Left lobe of liver (tissue), 2 donors: ENCODE measurements at regions not wholly inside any gene's neighbourhood (a gene's known extent, or its start where the extent isn't known, plus 50 kb on each side); places are given as distances from the start of the nearest gene placed in this dataset.

Experiments used
- ATAC-seq: fragments of 200-7000 bp; cut with Tn5 transposase; one replicate; pipeline ENCODE4 v1.9.1; 2020; ENCODE audit warnings: mild to moderate bottlenecking, moderate library complexity
- DNase-seq: peaks from one replicate; pipeline ENCODE4 v3.0.0-alpha.2; 2020; ENCODE audit warnings: low spot score
- donor health status: DM: no; HTN: no; CAD: no; lungs with moderate emphysema.
- donor health status: DM: no; HTN: yes; CAD: no.

DNA sequence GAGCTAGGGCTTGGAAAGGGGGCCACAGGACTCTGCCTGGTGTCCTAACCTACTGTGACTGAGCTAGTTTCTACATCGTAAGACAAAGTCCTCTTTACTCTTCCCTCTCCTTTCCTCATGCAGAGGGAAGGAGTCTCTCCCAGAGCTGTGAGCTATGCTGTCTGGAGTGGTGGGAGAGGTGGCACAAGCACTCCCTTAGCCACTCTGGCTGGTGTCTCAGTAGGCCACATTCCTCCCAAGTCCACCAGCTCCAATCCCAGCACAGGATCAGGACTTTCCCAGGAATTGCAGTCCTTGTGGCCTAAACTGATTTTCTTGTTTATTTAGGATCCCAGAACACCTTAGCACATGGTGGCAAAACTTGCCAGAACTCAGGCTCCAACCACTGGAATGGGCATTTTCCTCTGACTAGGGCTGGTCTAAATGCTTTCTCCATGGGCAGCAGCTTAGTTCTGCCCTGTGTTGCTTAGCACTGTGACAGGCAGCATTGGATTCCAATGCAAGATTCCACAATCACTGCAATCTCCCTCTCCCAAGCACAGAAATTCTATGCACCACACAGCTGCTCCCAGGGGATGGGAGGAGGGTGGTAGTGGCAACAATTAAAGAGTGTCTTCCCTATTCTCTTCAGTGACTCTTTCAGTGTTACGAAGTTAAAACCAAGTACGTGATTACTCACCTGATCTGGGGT lies 733.3 kb downstream of the HACE1 start:
- ATAC-seq (no peak), DNase-seq (no peak)

DNA sequence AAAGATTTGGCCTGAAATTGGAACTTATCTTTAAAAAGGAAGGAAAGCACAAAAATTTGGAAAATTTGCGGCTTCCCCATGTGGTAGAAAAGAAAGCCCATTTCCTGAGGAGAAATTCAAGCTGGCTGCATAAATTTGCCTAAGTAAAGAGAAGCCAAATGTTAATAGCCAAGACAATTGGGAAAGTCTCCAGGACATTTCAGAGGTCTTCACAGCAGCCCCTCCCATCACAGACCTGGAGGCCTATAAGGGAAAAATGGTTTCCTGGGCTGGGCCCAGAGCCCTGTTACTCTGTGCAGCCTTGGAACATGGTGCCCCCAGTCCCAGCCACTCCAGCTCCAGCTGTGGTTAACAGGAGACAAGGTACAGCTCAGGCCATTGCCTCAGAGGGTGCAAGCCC lies 736.5 kb downstream of the HACE1 start:
- no peak for ATAC-seq
- DNase-seq: no peak

DNA sequence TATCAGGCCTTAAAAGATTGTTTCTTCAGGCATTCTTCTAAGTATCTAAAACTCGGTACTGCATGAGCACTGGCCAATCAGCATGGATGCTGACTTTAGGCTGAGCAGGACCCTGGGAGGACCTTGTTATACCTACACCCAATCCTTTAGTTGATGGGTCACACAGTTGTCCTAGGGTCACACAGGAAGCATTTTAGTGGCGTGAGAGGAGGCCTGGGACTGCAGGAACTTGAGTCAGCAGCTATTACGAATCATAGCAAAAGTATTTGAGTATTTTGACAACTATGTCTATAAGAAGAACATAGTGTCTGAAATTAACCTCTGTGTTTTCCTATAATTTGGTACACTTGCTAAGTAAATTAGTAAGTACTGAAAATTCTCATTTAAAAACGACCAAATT lies 741.4 kb downstream of the HACE1 start:
- DNase-seq: no peak
- no peak for ATAC-seq

DNA sequence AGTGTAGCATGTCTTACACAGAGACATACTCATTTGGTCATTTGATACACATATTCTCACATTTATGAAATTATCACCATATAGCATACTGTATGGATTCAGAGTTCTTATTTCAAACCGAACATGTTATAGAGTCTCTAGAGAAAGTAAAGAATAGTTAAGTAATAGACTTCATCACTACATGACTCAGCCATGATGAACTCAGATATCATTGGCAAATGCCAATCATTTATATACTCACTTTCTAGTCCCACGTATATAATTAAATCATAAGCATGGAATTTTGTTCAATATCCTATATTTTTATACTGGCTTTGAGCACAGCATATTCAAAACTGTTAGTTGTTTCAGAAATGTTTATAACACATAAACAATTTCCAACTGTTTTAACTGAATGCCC lies 749.9 kb downstream of the HACE1 start:
- DNase-seq (no peak), ATAC-seq (no peak)

DNA sequence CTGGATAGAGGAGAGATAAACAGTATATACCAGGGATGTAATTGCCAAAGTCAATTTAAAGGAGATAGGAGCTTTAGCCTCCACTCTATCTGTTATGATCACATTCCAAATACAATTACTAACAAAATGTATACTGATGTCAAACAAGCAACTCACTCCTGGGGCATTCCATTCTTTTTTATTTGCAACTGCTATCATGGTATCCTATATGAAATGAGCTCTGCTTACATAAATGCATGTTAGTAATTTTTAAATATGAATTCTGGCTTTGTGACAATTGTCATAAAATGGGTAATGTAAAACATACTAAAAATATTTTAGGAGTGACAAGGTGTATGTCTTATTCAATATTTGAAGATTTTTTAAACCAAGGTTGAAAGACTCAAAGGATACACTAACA lies 751.1 kb downstream of the HACE1 start:
- DNase-seq (no peak), ATAC-seq (no peak)

DNA sequence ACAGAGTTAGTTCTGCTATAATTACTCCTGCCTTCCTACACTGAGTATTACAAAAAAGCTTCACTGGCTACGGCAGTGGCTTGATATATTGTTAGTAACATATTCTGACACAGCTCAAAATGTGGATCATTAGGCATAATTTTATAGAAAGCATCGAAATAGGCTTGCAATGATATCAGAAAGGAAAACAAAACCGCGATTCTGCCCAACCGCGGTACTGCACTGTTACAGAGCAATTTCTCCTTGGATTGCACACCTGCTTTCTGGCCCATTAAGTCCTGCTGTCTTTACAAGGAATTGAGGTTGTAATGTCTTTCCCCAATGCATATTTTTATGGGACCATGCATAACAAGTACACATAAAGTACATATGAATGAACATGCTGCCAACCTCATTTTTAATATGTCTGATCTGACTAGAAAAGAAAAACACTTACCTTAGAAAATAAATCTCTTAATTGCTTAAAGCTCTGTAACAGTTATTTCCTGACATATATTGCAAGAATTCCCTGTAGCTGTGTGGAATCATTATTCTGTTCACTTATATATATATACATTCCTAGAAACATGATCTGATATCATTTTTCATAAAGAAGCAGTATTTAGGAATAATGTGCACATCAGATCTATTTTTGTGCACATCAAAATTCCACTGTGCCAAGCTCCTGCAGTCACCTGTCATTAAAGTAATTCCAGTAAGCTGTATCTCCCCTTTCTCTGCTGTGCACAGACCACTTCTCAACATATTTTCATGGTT lies 763.9 kb downstream of the HACE1 start:
- no peak for ATAC-seq

DNA sequence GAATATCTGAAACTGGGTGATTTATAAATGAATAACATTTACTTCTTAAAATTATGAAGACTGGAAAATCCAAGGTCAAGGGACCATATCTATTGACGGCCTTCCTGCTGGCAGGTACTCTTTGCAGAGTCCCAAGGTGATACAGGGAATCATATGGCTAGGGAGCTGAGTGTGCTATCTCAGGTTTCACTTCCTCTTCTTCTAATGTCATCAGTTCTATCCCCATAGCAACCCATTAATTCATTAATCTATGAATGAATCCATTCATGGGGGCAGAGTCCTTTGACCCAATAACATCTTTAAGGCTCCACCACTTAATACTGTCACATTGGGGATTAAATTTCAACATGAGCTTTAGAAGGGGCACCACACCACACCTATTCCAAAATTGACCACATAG lies 772.0 kb downstream of the HACE1 start:
- no peak for DNase-seq

More for the DNA sequence above, 763.9 kb downstream of the HACE1 start:
- DNase-seq: no peak

DNA sequence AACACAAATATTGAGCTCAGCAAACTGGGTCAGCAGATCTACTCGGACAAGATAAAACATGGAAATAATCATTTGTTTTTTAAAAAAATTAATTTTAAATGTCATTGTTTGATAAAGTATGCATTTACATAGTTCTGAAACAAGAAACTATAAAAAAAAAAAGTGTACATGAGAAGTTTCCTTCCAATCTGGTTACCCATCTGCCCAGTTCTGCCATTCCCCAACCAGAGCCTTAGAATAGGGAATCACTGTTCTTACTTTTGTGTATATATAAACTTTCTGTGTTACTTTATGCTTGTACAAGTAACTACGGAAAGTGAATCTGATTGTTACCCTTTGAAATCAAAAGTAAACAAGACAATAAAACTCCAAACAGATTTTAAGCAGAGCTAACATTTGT lies 791.4 kb downstream of the HACE1 start:
- ATAC-seq: no peak
- DNase-seq: no peak

More for the DNA sequence above, 772.0 kb downstream of the HACE1 start:
- no peak for ATAC-seq

DNA sequence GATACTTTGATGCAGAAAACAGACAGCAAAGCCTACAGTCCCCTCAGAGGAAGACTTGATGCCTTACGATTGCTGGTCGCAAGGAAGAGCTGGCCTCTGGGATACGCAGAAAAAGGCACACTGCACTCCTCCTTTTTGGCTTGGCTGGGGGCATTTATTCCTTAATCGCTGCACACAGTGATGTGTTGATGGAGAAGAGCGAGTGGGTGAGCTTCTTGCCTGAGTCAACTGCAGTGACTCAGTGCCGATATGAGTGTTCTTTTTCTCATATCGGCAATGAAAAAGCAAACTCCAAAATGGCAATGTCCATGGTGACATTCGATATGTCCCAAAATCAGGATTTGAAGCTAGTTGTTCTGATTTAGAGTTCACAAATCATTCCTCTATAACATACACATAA lies 794.8 kb downstream of the HACE1 start:
- DNase-seq: no peak

DNA sequence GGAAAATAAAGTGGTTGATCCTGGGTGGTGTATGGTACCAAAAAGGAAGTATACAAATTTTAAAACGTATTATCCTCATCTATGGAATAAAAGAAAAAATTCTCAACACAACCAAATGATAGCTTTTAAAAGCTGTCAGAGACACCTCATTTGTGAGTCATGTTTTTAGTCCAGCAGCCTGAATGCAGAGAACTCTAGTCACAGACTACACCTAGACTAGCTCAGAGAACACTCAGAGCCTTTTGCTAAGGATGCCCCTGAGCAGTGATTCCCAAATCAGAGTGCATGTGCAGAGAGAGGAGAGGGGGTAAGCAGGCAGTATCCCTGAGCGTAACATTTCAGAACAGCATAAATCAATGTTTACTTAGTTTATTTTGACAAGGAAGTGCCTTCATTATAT lies 809.3 kb downstream of the HACE1 start:
- ATAC-seq (no peak), DNase-seq (no peak)

More for the DNA sequence above, 794.8 kb downstream of the HACE1 start:
- ATAC-seq: no peak

DNA sequence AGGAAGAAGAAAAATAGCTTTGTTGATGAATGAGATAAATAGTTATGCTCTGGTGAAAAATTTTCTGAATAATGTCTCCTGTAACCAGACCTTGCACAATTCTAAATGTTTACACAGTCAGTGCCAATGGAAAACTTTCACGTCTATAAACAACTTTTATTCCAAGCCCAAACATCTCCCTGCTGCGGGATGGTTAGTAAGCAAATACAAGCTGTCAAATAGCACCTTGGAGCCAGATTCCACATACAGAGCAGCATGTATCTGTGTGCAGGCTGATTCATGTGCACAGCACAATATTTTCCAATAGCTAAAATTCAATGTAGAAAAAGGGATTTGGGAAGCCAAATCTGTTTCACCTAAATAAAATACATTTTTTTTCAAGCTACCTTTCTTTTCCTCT lies 813.3 kb downstream of the HACE1 start:
- ATAC-seq (no peak), DNase-seq (no peak)

DNA sequence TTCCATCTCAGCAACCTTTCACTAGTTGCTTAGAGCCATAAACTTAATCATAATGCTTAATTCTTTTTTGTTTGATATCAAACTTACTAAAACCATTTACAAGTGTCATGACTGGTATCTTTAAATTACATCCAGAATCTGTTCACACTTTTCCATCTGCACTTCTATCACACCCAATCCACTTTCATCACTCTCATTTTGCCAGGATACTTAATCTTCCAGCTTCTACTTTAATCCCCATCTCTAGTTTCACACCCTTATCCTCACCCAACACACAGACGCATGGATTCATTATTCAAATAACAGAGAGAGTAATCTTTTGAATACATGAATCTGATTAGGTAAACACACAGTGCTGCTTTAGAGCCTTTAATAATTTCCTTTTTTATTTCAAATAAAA lies 828.4 kb downstream of the HACE1 start:
- no peak for DNase-seq
- no peak for ATAC-seq

DNA sequence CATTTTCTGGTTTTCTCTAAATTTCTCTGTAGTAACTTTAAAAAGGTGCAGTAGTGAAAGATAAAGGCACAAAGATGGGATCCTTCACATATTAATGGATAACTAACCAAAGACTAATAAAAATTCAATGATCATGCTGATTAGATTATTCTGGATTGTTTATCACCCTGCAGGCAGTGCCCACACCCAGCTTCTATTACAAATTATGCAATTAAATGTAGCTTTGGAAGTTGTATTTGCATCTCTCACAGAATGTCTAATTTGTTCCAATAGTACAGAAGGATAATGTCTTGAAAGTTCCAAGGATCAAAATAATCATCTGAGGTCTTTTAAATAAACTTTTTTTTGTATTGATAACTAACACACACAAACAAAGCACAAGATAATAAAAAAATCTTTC lies 837.6 kb downstream of the HACE1 start:
- no peak for ATAC-seq
- DNase-seq: no peak

DNA sequence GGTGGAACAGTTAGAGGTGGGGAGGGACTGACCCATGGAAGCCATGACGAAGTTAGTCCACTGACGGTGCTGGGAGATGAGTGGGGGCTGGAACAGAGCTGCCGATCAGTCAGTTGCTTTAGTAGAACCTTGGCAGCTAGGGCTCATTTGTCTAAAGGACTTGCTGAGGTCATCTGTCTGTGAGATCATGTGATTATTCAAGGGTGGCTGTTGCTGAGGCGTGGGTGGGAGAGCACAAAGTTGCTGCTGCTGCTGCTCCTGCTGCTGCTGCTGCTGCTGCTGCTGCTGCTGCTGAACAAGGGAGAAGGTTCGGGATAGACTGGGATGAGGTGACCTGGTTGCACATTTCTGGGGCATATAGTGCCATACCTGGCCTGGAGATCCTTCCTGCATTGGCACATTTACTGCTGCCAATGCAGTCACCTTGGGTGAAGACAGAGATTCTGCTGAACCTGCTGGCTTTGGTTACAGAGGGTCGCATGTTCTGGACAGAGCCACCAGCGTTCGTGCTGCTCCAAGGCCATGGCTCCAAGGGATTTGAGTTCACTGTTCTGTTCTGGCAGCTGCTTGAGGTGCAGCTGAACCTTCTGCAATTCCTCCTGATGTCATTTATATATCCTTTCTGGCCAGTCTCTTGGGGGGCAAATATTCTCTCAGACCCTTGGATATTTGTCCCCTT lies 840.5 kb downstream of the HACE1 start:
- ATAC-seq: no peak
- DNase-seq: no peak

DNA sequence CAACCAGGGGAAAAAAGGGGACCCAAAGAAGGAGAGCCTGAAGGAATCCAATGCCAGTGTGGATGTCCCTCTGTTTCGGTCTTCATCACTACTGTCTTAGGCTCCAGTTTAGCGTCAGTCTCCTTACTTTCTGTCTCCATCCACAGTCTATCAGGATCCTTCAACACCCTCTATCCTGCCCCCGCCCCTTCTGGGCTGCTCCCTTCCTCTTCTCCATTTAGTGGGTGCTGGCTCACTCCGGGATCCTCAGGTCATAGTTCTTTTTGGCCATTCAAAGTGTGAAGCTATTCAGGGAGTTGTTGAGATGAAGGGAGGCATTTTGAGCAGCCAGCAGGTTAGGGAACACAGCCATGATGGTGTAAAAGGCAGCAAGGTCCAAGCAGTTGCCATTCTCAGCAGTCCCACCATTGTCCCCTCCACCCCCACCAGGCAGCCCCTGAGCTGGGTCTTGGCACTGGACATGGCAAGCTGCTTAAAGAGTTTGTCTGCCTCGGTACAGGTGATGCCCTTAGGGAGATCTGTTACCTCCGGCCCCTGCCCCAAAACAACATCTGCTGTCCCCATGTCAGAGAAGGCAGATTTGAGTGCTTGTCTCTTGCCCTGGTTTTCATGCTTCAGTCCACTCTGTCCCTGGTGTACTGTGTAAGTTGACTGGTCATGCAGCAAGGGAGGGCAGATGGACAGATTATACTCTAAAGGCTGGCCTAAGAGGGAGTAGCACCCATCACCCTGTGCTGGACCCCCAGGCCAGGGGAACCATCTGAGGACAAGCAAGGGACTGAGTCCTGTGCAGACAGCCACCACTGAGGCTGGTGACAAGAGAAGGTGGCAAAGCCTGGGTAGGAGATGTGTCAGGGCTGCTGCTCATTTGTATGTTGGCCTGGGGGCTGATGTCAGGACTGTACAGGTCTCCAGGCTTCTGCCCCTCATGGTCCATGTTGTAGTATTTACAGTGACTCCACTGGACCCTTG lies 842.0 kb downstream of the HACE1 start:
- DNase-seq: no peak
- no peak for ATAC-seq

DNA sequence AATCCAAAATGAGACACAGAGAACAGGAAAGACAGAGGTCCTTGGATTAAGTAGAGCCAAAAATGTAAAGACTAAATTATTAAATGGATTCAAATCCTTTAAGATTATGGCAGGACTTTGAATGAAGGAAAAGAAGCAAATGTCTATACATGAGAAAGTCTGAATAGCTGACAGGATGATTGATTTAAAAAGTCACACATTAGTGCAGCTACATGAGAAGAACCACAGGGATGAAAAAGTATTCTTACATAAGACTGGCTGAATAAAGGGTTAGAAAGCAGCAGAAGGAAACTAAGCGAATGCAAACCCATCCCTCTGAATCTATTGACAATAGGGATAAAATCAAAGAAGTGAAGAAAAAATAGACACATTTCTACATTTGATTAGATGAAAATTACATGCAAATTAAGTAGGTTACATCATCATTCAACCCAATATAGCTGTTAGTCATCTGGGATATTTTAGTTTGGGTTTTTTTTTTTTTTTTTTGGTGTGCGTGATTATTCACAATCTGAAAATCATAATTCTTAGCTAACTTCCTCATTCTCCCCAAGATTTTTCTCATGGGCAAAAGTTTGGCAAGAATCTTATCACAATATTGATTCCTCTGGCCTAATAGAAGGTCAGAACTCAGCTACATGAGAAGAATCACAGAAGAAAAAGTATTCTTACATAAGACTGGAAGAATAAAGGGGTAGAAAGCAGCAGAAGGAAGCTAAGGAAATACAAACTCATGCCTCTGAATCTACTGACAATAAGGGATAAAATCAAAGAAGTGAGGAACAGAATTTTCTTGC lies 845.4 kb downstream of the HACE1 start:
- no peak for ATAC-seq
- no peak for DNase-seq

DNA sequence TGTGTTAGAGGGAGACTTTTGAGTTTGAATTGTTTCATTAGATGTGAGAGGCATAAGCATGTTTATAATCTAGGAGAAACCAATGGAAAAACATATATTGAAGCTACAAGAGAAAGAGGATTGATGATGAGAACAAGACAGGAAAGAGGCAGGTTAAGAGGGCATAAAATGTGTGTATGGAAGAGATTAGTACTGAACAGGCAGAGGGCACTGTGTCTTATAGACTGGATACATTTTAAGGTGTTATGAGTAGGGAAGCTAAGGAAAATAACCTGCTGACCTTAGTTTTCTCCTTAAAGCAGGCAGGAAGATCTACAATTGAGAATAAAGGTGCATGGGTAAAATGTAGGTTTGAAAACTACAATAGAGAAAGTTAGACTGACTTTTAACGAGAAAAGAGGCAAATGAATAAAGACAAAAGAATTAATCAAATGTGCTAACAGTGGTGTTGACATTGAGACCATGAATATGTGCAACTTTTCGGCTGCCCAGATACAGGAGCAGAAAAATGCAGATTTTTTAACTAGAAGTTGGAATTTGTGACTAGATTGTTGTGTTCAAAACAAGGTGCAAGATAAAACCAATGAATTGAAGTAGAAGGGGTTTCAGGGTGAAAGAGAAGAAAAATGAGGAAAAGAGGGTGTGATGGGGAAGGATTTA lies 846.3 kb downstream of the HACE1 start:
- DNase-seq (no peak), ATAC-seq (no peak)

DNA sequence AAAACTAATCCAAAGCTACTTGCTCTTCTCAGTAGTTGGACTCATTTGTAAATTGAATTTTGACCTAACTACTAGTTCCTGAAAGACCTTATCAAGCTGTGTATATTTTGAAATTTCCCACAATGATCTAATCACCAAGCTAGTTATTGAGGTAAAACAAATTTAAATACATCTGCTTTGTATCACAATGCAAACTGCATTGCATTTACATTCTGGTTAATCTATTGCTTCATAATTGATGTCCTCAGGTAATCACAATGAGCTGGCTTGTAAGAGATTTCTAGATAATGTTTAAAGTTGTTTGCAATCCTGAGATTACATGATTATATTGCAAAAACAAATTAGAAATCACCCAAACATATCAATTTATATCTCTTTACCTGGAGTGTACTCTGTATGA lies 848.8 kb downstream of the HACE1 start:
- ATAC-seq (no peak), DNase-seq (no peak)

DNA sequence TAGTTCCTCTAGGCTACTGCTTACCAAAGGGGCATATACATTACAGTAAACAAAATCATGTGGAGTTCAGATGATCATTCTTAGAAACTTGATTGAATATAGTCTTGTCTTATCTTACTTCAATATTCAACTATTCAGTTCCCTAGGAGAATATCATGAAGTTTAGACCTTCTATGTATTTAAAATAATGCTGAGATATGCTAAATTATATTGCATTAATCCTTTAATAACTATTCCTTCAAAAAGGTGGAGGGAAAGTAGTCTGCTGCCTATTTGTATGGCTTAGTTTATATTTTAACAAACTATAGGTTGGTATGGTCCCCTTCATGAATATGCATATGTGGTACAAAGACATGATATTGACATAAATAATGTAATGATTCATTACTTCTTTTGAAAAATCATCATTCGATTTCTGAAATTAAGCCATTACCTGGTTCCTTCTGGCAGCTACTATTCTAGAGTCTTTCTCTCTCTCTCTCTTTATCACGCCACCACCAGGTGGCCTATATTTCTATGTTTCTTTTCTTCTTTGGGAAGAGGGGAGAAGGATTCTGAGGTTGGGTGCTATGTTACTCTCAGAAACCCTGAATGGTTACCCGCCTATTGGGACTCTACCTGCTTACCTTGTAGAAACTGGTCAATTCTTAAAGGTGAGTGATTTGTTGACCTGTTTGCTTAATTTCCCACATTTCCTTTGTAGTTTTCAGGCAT lies 855.8 kb downstream of the HACE1 start:
- ATAC-seq (peak; percentile 29), DNase-seq (no peak)
